Common myeloid progenitor, CD34-positive (primary cell): ENCODE measurements at regions not wholly inside any gene's neighbourhood (a gene's known extent, or its start where the extent isn't known, plus 50 kb on each side); places are given as distances from the start of the nearest gene placed in this dataset.
A peak's percentile ranks its signal among the peaks of the same experiment; 100 is the strongest.
"Not testable (repeated sequence)": the region's sequence is repeated elsewhere in the genome, so short reads cannot be mapped to it uniquely, and the experiment has no call there.

Experiments used
- CTCF ChIA-PET: fragments of 350-600 bp; sonication (Branson Sonifier 250); formaldehyde crosslinking; loops from one replicate; lab custom pipeline; 2021; ENCODE audit warnings: antibody characterized with exemption; lab: Charles Lee
- POLR2A ChIA-PET: fragments of 350-600 bp; sonication (Branson Sonifier 250); formaldehyde crosslinking; loops from one replicate; lab custom pipeline; 2021; ENCODE audit warnings: antibody characterized with exemption; lab: Charles Lee
- DNase-seq, 3 donors: peaks; one replicate each; pipeline versions ENCODE4 v3.0.0 to v3.0.0-alpha.2; 2013
- H3K27ac ChIP-seq, 2 experiments: 1 replicate in 1 of 2; 2 replicates in 1 of 2; pipeline ENCODE4 v1.7.0; 2013; ENCODE audit warnings: inconsistent platforms in 2 of 2, low read length in 2 of 2, mild to moderate bottlenecking in 2 of 2, low read depth in 1 of 2, moderate library complexity in 1 of 2; ENCODE audit not compliant: severe bottlenecking in 2 of 2, insufficient read depth in 1 of 2, poor library complexity in 1 of 2
- H3K27me3 ChIP-seq, 5 experiments: replicated peaks in 2 of 5; 1 replicate in 3 of 5; 2 replicates in 2 of 5; pipeline versions ENCODE4 v1.6.1 to v1.7.0; 2013; ENCODE audit warnings: low read length in 4 of 5, mild to moderate bottlenecking in 2 of 5, moderate library complexity in 2 of 5, inconsistent platforms in 1 of 5; ENCODE audit not compliant: insufficient read depth in 5 of 5, control insufficient read depth in 4 of 5
- H3K36me3 ChIP-seq, 4 experiments: 1 replicate in 2 of 4; 2 replicates in 2 of 4; pipeline versions ENCODE4 v1.6.1 to v1.7.0; 2013; ENCODE audit warnings: low read length in 3 of 4, control low read depth in 1 of 4, mild to moderate bottlenecking in 1 of 4; ENCODE audit not compliant: control insufficient read depth in 4 of 4, insufficient read depth in 4 of 4
- H3K4me1 ChIP-seq, 4 experiments: 1 replicate in 3 of 4; 2 replicates in 1 of 4; pipeline versions ENCODE4 v1.6.1 to v1.7.1; 2013; ENCODE audit warnings: low read length in 3 of 4, mild to moderate bottlenecking in 3 of 4, control low read depth in 1 of 4, inconsistent platforms in 1 of 4, moderate library complexity in 1 of 4; ENCODE audit not compliant: control insufficient read depth in 4 of 4, insufficient read depth in 4 of 4; ENCODE audit errors: control extremely low read depth in 1 of 4
- H3K4me3 ChIP-seq, 7 experiments: 1 replicate in 4 of 7; 2 replicates in 3 of 7; pipeline versions ENCODE4 v1.5.1 to v1.7.0; 2013; ENCODE audit warnings: mild to moderate bottlenecking in 7 of 7, low read length in 6 of 7, moderate library complexity in 6 of 7, inconsistent platforms in 2 of 7, low read depth in 2 of 7, control low read depth in 1 of 7; ENCODE audit not compliant: insufficient read depth in 4 of 7, control insufficient read depth in 1 of 7; ENCODE audit errors: extremely low read depth in 1 of 7
- H3K9me3 ChIP-seq, 5 experiments: 1 replicate in 4 of 5; 2 replicates in 1 of 5; pipeline versions ENCODE4 v1.6.1 to v1.7.1; 2013; ENCODE audit warnings: low read length in 4 of 5, mild to moderate bottlenecking in 2 of 5, inconsistent platforms in 1 of 5, low read depth in 1 of 5, moderate library complexity in 1 of 5; ENCODE audit not compliant: control insufficient read depth in 4 of 5, insufficient read depth in 2 of 5; ENCODE audit errors: control extremely low read depth in 1 of 5
- WGBS: methylation state at CpG from one replicate; pipeline ENCODE4 v1.1.5; 2013; ENCODE audit not compliant: insufficient coverage; 5-methylcytosine and 5-hydroxymethylcytosine counted together

- no peaks in the 10 kb centered on the region for H3K4me1 ChIP-seq
- H3K9me3 ChIP-seq: peaks cover 0 to 2% (median 0%) of the 10 kb centered on the region in 5 experiments
- no CpG with 5 or more reads among the region's 2 CpGs for WGBS
- DNase-seq: no peak
- no peaks in the 10 kb centered on the region for H3K36me3 ChIP-seq
- no peaks in the 10 kb centered on the region for H3K27me3 ChIP-seq
- H3K27ac ChIP-seq: no peak overlapping the region
- no peak overlapping the region for H3K4me3 ChIP-seq
- CTCF ChIA-PET: no interaction called here
- POLR2A ChIA-PET: no interaction called here
Measured at GRCh38 chr10:65419629-65420028, 1506.2 kb upstream of the LRRTM3 start.

- Histone ChIP-seq H3K9me3 (no peaks in the 10 kb centered on the region), H3K36me3 (no peaks in the 10 kb centered on the region), H3K4me1 (no peaks in the 10 kb centered on the region), H3K4me3 (no peak overlapping the region), H3K27me3 (no peaks in the 10 kb centered on the region), H3K27ac (no peak overlapping the region)
- DNase-seq: no peak
- no CpG with 5 or more reads among the region's 1 CpG for WGBS
- ChIA-PET CTCF (no interaction called here), POLR2A (no interaction called here)
Measured at GRCh38 chr10:65423043-65423442, 1502.8 kb upstream of the LRRTM3 start.

GRCh38 chr10:65429381-65429780, 1496.5 kb upstream of the LRRTM3 start:
- H3K9me3 ChIP-seq, CTCF ChIA-PET, H3K4me3 ChIP-seq, POLR2A ChIA-PET, H3K36me3 ChIP-seq, DNase-seq, H3K27me3 ChIP-seq, H3K27ac ChIP-seq, H3K4me1 ChIP-seq: not testable (repeated sequence)
- over 99% methylated on average over 18 of the region's 30 CpGs for WGBS

- ChIA-PET POLR2A (no interaction called here), CTCF (no interaction called here)
- DNase-seq: peak in 2 of 3 donors; percentile 8 to 19
- 0% methylated on average over 1 of the region's 2 CpGs for WGBS
- H3K9me3 ChIP-seq: no peaks in the 10 kb centered on the region
- no peak overlapping the region for H3K27ac ChIP-seq
- H3K4me1 ChIP-seq: no peaks in the 10 kb centered on the region
- H3K36me3 ChIP-seq: no peaks in the 10 kb centered on the region
- no peak overlapping the region for H3K4me3 ChIP-seq
- H3K27me3 ChIP-seq: no peaks in the 10 kb centered on the region
Measured at GRCh38 chr10:65430979-65431378, 1494.9 kb upstream of the LRRTM3 start.

GRCh38 chr10:65470986-65471385, 1454.8 kb upstream of the LRRTM3 start:
- Histone ChIP-seq H3K27me3 (no peaks in the 10 kb centered on the region), H3K4me3 (no peak overlapping the region), H3K27ac (no peak overlapping the region), H3K4me1 (no peaks in the 10 kb centered on the region), H3K36me3 (no peaks in the 10 kb centered on the region), H3K9me3 (no peaks in the 10 kb centered on the region)
- ChIA-PET CTCF (no interaction called here), POLR2A (no interaction called here)
- DNase-seq: no peak

GRCh38 chr10:65482848-65483247, 1443.0 kb upstream of the LRRTM3 start:
- no peaks in the 10 kb centered on the region for H3K9me3 ChIP-seq
- no peaks in the 10 kb centered on the region for H3K4me1 ChIP-seq
- H3K27me3 ChIP-seq: no peaks in the 10 kb centered on the region
- WGBS: 95% methylated on average over 2 of the region's 2 CpGs
- H3K4me3 ChIP-seq: no peak overlapping the region
- POLR2A ChIA-PET: no interaction called here
- CTCF ChIA-PET: no interaction called here
- DNase-seq: no peak
- no peak overlapping the region for H3K27ac ChIP-seq
- H3K36me3 ChIP-seq: no peaks in the 10 kb centered on the region

GRCh38 chr10:65491799-65492198, 1434.0 kb upstream of the LRRTM3 start:
- DNase-seq: no peak
- no peaks in the 10 kb centered on the region for H3K9me3 ChIP-seq
- H3K4me1 ChIP-seq: no peaks in the 10 kb centered on the region
- ChIA-PET POLR2A (no interaction called here), CTCF (no interaction called here)
- no peaks in the 10 kb centered on the region for H3K36me3 ChIP-seq
- no peak overlapping the region for H3K4me3 ChIP-seq
- H3K27ac ChIP-seq: no peak overlapping the region
- H3K27me3 ChIP-seq: no peaks in the 10 kb centered on the region
